Breast epithelium (tissue), 3 donors: ENCODE measurements at regions not wholly inside any gene's neighbourhood (a gene's known extent, or its start where the extent isn't known, plus 50 kb on each side); places are given as distances from the start of the nearest gene placed in this dataset.

Experiments
- CTCF ChIP-seq, 3 donors: fragments of 450-650 bp; IDR thresholded peaks; one replicate each; pipeline ENCODE4 v1.5.1; 2016 to 2017; ENCODE audit warnings: antibody characterized with exemption in 3 of 3, mild to moderate bottlenecking in 3 of 3, moderate library complexity in 3 of 3
- POLR2A ChIP-seq: fragments of 450-650 bp; IDR thresholded peaks from one replicate; pipeline ENCODE4 v1.6.1; 2016; ENCODE audit warnings: antibody characterized with exemption, mild to moderate bottlenecking, moderate library complexity

- TF ChIP-seq CTCF (IDR thresholded peaks at IDR 0.05) (no peak), POLR2A (no peak)
Measured at GRCh38 chr3:43996379-43997301, 245.0 kb upstream of the TOPAZ1 start.
